Smooth muscle cell (in vitro differentiated cells): ENCODE measurements at regions not wholly inside any gene's neighbourhood (a gene's known extent, or its start where the extent isn't known, plus 50 kb on each side); places are given as distances from the start of the nearest gene placed in this dataset.

Experiments used
- DNase-seq: peaks from one replicate; lab custom pipeline; 2025; ENCODE audit not compliant: unreplicated experiment; lab: John Stamatoyannopoulos, UW
- H2AFZ ChIP-seq: fragments of 200-600 bp; sonication (generic); 2 replicates; pipeline ENCODE4 v1.6.0; 2016; ENCODE audit warnings: antibody characterized with exemption, low read depth, mild to moderate bottlenecking
- H3F3A ChIP-seq: fragments of 200-600 bp; sonication (generic); 2 replicates; pipeline ENCODE4 v1.6.0; 2017; ENCODE audit warnings: antibody characterized with exemption, low read depth
- H3K27ac ChIP-seq: fragments of 200-600 bp; sonication (generic); 2 replicates; pipeline ENCODE4 v1.5.1; 2016; ENCODE audit warnings: low read depth, mild to moderate bottlenecking
- H3K27me3 ChIP-seq: fragments of 200-600 bp; sonication (generic); 2 replicates; pipeline ENCODE4 v1.6.1; 2016; ENCODE audit warnings: low read depth, mild to moderate bottlenecking
- H3K36me3 ChIP-seq: fragments of 200-600 bp; sonication (generic); 2 replicates; pipeline ENCODE4 v1.5.1; 2016; ENCODE audit warnings: low read depth
- H3K4me1 ChIP-seq: fragments of 200-600 bp; sonication (generic); 2 replicates; pipeline ENCODE4 v1.5.1; 2016; ENCODE audit warnings: low read depth
- H3K4me2 ChIP-seq: fragments of 200-600 bp; sonication (generic); 2 replicates; pipeline ENCODE4 v1.6.0; 2016; ENCODE audit warnings: mild to moderate bottlenecking
- H3K4me3 ChIP-seq: fragments of 200-600 bp; sonication (generic); 2 replicates; pipeline ENCODE4 v1.5.1; 2016; ENCODE audit warnings: mild to moderate bottlenecking
- H3K79me2 ChIP-seq: fragments of 200-600 bp; sonication (generic); 2 replicates; pipeline ENCODE4 v1.6.0; 2016; ENCODE audit warnings: low read depth, mild to moderate bottlenecking
- H3K9ac ChIP-seq: fragments of 200-600 bp; sonication (generic); 2 replicates; pipeline ENCODE4 v1.6.0; 2016; ENCODE audit warnings: low read depth
- H3K9me3 ChIP-seq: fragments of 200-600 bp; sonication (generic); replicated peaks from 2 replicates; pipeline ENCODE4 v1.5.1; 2016; ENCODE audit warnings: low read depth
- H4K20me1 ChIP-seq: fragments of 200-600 bp; sonication (generic); 2 replicates; pipeline ENCODE4 v1.6.0; 2016; ENCODE audit warnings: low read depth
- WGBS: methylation state at CpG from one replicate; pipeline ENCODE4 v1.1.7; 2016; ENCODE audit warnings: low lambda C conversion rate; 5-methylcytosine and 5-hydroxymethylcytosine counted together
- TF ChIP-seq, protein P1 (sequence below): fragments of 200-600 bp; sonication (generic); IDR thresholded peaks from 2 replicates; pipeline ENCODE4 v1.5.1; 2017; ENCODE audit warnings: borderline replicate concordance, mild to moderate bottlenecking, antibody characterized with exemption; ENCODE audit not compliant: insufficient read depth, poor library complexity, severe bottlenecking

DNA sequence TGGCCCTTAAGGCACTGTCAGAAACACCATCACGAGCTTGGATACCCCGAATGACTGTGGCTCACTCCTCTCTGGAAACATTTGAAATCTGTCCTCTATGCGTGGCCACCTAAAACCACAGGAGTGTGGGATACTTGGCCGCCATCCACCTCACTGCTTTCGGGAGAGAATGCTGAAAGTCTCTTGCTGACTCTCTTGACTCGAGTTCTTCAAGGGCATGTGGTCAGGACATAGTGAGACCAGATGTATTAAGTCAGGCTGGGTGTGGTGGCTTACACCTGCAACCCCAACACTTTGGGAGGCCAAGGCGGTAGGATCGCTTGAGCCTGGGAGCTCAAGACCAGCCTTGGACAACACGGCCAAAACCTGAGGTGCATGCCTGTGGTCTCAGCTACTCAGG is 174.7 kb upstream of the ALG10B start:
- Histone ChIP-seq H3K4me1 (no peaks in the 10 kb centered on the region), H3K4me3 (no peak overlapping the region), H2AFZ (no peak overlapping the region), H3K9me3 (peaks cover 5% of the 10 kb centered on the region), H3K36me3 (no peaks in the 10 kb centered on the region), H3K27me3 (no peaks in the 10 kb centered on the region), H3K9ac (no peak overlapping the region), H3F3A (no peaks in the 10 kb centered on the region), H3K27ac (no peak overlapping the region), H3K4me2 (no peak overlapping the region), H4K20me1 (no peaks in the 10 kb centered on the region), H3K79me2 (no peaks in the 10 kb centered on the region)
- 78% methylated on average over 9 of the region's 9 CpGs for WGBS
- DNase-seq: no peak
- TF ChIP-seq, protein P1, sequence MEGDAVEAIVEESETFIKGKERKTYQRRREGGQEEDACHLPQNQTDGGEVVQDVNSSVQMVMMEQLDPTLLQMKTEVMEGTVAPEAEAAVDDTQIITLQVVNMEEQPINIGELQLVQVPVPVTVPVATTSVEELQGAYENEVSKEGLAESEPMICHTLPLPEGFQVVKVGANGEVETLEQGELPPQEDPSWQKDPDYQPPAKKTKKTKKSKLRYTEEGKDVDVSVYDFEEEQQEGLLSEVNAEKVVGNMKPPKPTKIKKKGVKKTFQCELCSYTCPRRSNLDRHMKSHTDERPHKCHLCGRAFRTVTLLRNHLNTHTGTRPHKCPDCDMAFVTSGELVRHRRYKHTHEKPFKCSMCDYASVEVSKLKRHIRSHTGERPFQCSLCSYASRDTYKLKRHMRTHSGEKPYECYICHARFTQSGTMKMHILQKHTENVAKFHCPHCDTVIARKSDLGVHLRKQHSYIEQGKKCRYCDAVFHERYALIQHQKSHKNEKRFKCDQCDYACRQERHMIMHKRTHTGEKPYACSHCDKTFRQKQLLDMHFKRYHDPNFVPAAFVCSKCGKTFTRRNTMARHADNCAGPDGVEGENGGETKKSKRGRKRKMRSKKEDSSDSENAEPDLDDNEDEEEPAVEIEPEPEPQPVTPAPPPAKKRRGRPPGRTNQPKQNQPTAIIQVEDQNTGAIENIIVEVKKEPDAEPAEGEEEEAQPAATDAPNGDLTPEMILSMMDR: no peak

DNA sequence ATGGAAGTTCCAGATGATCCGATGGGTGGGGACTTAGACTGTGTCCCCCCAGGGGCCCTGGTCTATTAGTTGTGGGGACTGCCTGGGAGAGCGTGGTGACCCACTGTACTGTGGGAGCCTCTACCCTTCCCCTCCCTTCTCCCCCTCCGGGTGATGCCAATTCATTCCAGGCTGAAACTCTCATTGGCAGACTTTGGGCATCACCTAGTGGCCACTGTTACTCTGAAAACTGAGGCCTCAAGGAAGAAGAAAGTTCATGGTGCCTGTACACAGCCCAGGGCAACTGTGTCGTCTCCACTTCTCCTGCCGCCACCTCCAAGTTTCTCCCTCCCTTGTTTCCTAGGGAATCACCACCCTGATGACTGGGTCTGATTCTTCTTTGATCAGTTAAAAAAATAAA is 173.6 kb upstream of the ALG10B start:
- TF ChIP-seq, protein P1: no peak
- H4K20me1 ChIP-seq: no peaks in the 10 kb centered on the region
- no peak overlapping the region for H2AFZ ChIP-seq
- DNase-seq: no peak
- no peaks in the 10 kb centered on the region for H3K79me2 ChIP-seq
- no peaks in the 10 kb centered on the region for H3F3A ChIP-seq
- no peaks in the 10 kb centered on the region for H3K36me3 ChIP-seq
- H3K27ac ChIP-seq: no peak overlapping the region
- no peak overlapping the region for H3K9ac ChIP-seq
- H3K4me3 ChIP-seq: no peak overlapping the region
- H3K27me3 ChIP-seq: no peaks in the 10 kb centered on the region
- H3K4me2 ChIP-seq: no peak overlapping the region
- H3K4me1 ChIP-seq: no peaks in the 10 kb centered on the region
- WGBS: 88% methylated on average over 5 of the region's 5 CpGs
- H3K9me3 ChIP-seq: peaks cover 5% of the 10 kb centered on the region

DNA sequence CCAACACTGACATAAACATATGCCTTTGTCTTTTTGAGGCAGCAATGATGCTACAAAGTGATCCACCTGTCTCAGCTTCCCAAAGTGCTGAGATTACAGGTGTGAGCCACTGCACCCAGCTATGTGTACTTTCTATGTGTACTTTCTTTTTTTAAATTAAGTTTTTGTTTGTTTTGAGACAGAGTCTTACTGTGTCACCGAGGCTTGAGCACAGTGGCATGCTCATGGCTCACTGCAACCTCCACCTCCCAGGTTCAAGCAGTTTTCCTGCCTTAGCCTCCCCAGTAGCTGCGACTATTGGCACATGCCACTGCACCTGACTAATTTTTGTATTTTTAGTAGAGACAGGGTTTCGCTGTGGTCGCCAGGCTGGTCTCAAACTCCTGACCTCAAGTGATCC is 172.5 kb upstream of the ALG10B start:
- DNase-seq: no peak
- no peaks in the 10 kb centered on the region for H3K4me1 ChIP-seq
- H3K9me3 ChIP-seq: peaks cover 5% of the 10 kb centered on the region
- no peaks in the 10 kb centered on the region for H3K27me3 ChIP-seq
- H3K4me2 ChIP-seq: no peak overlapping the region
- no peak overlapping the region for H3K27ac ChIP-seq
- WGBS: 88% methylated on average over 4 of the region's 4 CpGs
- H4K20me1 ChIP-seq: no peaks in the 10 kb centered on the region
- TF ChIP-seq, protein P1: no peak
- no peak overlapping the region for H3K4me3 ChIP-seq
- no peaks in the 10 kb centered on the region for H3F3A ChIP-seq
- no peak overlapping the region for H3K9ac ChIP-seq
- H3K36me3 ChIP-seq: no peaks in the 10 kb centered on the region
- H2AFZ ChIP-seq: no peak overlapping the region
- H3K79me2 ChIP-seq: no peaks in the 10 kb centered on the region

DNA sequence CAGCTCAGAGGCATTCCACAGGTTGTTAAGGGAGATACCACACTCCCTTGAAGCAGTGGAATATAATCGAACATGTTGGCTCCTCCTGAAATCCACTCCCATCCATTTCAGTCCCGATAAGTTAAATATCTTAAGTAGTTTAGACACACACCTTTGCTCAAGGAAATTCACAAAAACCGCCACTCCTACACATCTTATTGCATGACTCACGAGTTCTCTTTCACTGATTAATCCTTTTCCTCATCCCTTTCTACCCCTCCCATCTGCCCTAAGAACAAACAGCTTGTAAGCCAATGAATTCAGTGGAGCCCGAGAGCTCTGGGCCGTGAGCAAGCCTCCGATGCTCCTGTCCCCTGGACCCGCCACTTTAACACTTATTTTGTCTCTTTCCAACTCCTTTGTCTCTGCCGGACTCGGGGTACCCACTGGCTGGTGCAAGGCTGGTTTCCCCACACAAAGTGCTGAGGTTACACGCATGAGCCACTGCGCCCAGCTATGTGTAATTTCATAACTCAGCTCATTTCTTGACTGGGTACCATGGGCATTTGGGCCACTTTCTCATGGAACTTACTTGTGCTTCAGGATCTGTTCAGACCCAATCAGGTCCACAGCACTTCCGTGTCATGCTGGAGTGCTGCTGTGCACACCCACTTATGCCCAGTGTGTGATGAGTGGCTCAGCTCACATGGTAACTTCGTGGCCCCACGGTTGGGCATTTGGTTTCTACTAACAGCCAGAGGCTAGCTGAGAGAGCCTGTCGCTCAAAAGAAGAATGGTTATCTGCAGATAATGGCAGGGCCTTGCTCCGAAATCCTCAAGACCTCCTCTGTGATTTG is 171.8 kb upstream of the ALG10B start:
- WGBS: 74% methylated on average over 17 of the region's 17 CpGs
- Histone ChIP-seq H3K36me3 (no peaks in the 10 kb centered on the region), H3K27me3 (no peaks in the 10 kb centered on the region), H3K9me3 (peaks cover 5% of the 10 kb centered on the region), H3F3A (no peaks in the 10 kb centered on the region), H3K4me2 (no peak overlapping the region), H3K4me1 (no peaks in the 10 kb centered on the region), H3K9ac (no peak overlapping the region), H3K79me2 (no peaks in the 10 kb centered on the region), H4K20me1 (no peaks in the 10 kb centered on the region), H3K27ac (no peak overlapping the region), H2AFZ (no peak overlapping the region), H3K4me3 (no peak overlapping the region)
- TF ChIP-seq, protein P1: no peak
- no peak for DNase-seq
